ENCODE measurements at regions not wholly inside any gene's neighbourhood (a gene's known extent, or its start where the extent isn't known, plus 50 kb on each side); places are given as distances from the start of the nearest gene placed in this dataset.

DNA sequence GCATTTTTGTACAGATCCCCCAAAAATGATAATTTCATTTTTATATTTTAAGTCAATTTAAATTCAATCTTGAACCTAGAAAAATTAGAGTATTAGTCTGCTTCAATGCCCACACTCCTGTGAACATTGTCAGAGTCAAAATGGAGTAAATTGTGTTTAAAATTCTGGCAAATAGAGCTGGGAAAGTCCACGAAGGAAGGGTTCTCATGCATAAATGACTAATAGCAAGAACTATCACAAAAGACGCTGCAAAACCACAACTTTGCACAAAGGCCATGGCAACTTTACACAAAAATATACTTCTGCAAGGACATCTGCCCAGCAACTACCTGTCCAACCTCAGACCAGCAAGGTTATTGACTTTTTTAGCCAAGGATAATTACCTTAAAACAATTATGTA lies 203.2 kb upstream of the SMLR1 start (continued):
- no peak for TF ChIP-seq FOXO4 (CRISPR knock-in tag; IDR thresholded peaks at IDR 0.05)
- TF ChIP-seq CREB1 (IDR thresholded peaks at IDR 0.05), result no peak
- no peak for TF ChIP-seq CREB1 (CRISPR knock-in tag; IDR thresholded peaks at IDR 0.05)
- TF ChIP-seq ZSCAN32 (CRISPR knock-in tag; IDR thresholded peaks at IDR 0.05), result no peak
- no peak for TF ChIP-seq SPI1 (IDR thresholded peaks at IDR 0.05; ENCODE audit: borderline replicate concordance, low read depth, low read length)
- TF ChIP-seq, protein P1, sequence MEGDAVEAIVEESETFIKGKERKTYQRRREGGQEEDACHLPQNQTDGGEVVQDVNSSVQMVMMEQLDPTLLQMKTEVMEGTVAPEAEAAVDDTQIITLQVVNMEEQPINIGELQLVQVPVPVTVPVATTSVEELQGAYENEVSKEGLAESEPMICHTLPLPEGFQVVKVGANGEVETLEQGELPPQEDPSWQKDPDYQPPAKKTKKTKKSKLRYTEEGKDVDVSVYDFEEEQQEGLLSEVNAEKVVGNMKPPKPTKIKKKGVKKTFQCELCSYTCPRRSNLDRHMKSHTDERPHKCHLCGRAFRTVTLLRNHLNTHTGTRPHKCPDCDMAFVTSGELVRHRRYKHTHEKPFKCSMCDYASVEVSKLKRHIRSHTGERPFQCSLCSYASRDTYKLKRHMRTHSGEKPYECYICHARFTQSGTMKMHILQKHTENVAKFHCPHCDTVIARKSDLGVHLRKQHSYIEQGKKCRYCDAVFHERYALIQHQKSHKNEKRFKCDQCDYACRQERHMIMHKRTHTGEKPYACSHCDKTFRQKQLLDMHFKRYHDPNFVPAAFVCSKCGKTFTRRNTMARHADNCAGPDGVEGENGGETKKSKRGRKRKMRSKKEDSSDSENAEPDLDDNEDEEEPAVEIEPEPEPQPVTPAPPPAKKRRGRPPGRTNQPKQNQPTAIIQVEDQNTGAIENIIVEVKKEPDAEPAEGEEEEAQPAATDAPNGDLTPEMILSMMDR (IDR thresholded peaks at IDR 0.05 in 2 of 3, conservative IDR thresholded peaks at IDR 0.05 in 1 of 3; ENCODE audit: insufficient read depth in 2 of 3, low read depth in 1 of 3, low read length in 3 of 3), result no peak
- no peak for TF ChIP-seq EWSR1 (IDR thresholded peaks at IDR 0.05; ENCODE audit: borderline replicate concordance, low read depth, partially characterized antibody)
- TF ChIP-seq ZNF395 (CRISPR knock-in tag; IDR thresholded peaks at IDR 0.05), result no peak
- no peak for TF ChIP-seq HMG20B (CRISPR knock-in tag; IDR thresholded peaks at IDR 0.05)
- TF ChIP-seq, protein P2, sequence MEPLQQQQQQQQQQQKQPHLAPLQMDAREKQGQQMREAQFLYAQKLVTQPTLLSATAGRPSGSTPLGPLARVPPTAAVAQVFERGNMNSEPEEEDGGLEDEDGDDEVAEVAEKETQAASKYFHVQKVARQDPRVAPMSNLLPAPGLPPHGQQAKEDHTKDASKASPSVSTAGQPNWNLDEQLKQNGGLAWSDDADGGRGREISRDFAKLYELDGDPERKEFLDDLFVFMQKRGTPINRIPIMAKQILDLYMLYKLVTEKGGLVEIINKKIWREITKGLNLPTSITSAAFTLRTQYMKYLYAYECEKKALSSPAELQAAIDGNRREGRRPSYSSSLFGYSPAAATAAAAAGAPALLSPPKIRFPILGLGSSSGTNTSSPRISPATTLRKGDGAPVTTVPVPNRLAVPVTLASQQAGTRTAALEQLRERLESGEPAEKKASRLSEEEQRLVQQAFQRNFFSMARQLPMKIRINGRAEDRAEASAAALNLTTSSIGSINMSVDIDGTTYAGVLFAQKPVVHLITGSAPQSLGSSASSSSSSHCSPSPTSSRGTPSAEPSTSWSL (CRISPR knock-in tag; IDR thresholded peaks at IDR 0.05; ENCODE audit: borderline replicate concordance), result no peak
- TF ChIP-seq SETDB1 (IDR thresholded peaks at IDR 0.05; ENCODE audit: low read length), result no peak
- TF ChIP-seq, protein P3, sequence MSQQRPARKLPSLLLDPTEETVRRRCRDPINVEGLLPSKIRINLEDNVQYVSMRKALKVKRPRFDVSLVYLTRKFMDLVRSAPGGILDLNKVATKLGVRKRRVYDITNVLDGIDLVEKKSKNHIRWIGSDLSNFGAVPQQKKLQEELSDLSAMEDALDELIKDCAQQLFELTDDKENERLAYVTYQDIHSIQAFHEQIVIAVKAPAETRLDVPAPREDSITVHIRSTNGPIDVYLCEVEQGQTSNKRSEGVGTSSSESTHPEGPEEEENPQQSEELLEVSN (IDR thresholded peaks at IDR 0.05; ENCODE audit: borderline replicate concordance in 1 of 2, extremely low read depth in 1 of 2, insufficient read depth in 1 of 2, insufficient read length in 1 of 2, low read depth in 1 of 2, low read length in 1 of 2, poor library complexity in 1 of 2, severe bottlenecking in 1 of 2), result no peak
